ENCODE measurements at regions not wholly inside any gene's neighbourhood (a gene's known extent, or its start where the extent isn't known, plus 50 kb on each side); places are given as distances from the start of the nearest gene placed in this dataset.

DNA sequence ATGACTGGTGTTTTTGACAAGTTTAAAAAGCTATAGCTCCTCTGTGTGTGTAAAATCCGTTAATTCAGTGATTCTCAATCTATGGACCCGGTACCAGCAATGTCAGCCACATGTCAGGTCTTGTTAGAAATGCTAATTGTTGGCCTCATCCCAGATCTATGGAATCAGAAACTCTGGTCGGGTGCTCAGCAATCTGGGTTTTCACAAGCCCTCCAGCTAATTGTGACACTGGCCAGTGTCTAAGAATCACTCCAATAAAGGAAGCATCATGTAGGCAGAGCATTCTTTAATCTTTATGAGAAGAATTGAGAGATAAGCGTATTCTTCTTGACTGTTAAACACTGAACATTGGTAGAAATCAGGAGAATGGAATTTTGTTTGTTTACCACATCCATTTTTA, 1498.2 kb upstream of the TENM3 start:
- no peak for TF ChIP-seq ZNF274 (IDR thresholded peaks at IDR 0.05; ENCODE audit: low read depth, low read length)
- TF ChIP-seq YY1 (IDR thresholded peaks at IDR 0.05; ENCODE audit: insufficient read depth, insufficient read length) = no peak
- TF ChIP-seq SUZ12 (IDR thresholded peaks at IDR 0.05; ENCODE audit: extremely low read depth, insufficient read depth, insufficient read length) = no peak
- DNase-seq (ENCODE audit: low read depth, low spot score) = no peak
- no peak overlapping the region for H3K9ac ChIP-seq (ENCODE audit: insufficient read length, low read depth)

DNA sequence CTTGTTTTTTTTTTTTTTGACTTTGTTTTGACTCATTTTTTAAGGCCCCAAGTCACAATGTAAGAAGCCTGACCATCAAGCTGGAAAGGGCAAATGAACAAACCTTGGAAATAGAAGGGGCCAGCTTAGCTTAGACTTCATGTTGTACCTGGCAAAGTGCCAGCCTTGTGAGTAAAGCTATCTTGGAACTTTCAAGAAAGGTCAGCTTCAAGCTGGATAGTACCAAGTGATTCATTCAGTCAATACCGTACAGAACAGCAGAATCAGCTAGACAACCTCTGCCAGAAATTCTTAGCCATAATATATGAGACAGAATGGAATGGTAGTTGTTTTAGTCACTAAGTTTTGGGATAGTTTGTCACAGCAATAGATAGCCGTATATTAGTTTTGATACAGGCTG, 1492.2 kb upstream of the TENM3 start:
- Histone ChIP-seq H3K27me3 (ENCODE audit: insufficient read depth, insufficient read length) (no peaks in the 10 kb centered on the region), H3K4me3 (ENCODE audit: insufficient read length, low read depth) (no peak overlapping the region), H3K36me3 (ENCODE audit: insufficient read depth, insufficient read length, low read length) (no peaks in the 10 kb centered on the region), H3K4me1 (ENCODE audit: insufficient read depth, insufficient read length) (no peaks in the 10 kb centered on the region), H3K9me3 (ENCODE audit: insufficient read depth, low read length) (no peaks in the 10 kb centered on the region), H3K9ac (ENCODE audit: insufficient read length, low read depth) (no peak overlapping the region)
- DNase-seq (ENCODE audit: low read depth, low spot score) = no peak
- TF ChIP-seq ZNF274 (IDR thresholded peaks at IDR 0.05; ENCODE audit: low read depth, low read length) (no peak), SUZ12 (IDR thresholded peaks at IDR 0.05; ENCODE audit: extremely low read depth, insufficient read depth, insufficient read length) (no peak), YY1 (IDR thresholded peaks at IDR 0.05; ENCODE audit: insufficient read depth, insufficient read length) (no peak)

More for the DNA sequence above, 1498.2 kb upstream of the TENM3 start:
- Histone ChIP-seq H3K9me3 (ENCODE audit: insufficient read depth, low read length) (no peaks in the 10 kb centered on the region), H3K4me3 (ENCODE audit: insufficient read length, low read depth) (no peak overlapping the region), H3K27me3 (ENCODE audit: insufficient read depth, insufficient read length) (no peaks in the 10 kb centered on the region), H3K36me3 (ENCODE audit: insufficient read depth, insufficient read length, low read length) (no peaks in the 10 kb centered on the region), H3K4me1 (ENCODE audit: insufficient read depth, insufficient read length) (no peaks in the 10 kb centered on the region)

DNA sequence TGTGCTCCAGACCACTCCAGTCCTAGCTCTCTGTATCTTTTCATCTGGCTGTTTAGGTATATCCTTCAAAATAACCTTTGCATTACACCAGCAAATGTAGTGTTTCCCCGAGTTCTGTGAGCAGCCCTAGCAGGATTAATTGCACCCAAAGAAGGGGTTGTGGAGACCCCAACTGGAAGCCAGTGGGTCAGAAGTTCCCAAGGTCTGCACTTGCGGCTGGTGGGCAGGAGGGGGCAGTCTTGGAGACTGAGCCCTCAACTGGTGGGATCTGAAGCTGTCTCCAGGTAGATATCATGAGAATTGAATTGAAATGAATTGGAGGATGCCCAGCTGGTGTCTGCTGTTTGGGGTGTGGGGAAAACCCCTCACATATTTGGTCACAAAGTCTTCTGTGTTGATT, 1485.3 kb upstream of the TENM3 start:
- H3K4me1 ChIP-seq (ENCODE audit: insufficient read depth, insufficient read length) = no peaks in the 10 kb centered on the region
- TF ChIP-seq ZNF274 (IDR thresholded peaks at IDR 0.05; ENCODE audit: low read depth, low read length) (no peak), SUZ12 (IDR thresholded peaks at IDR 0.05; ENCODE audit: extremely low read depth, insufficient read depth, insufficient read length) (no peak), YY1 (IDR thresholded peaks at IDR 0.05; ENCODE audit: insufficient read depth, insufficient read length) (no peak)
- no peaks in the 10 kb centered on the region for H3K27me3 ChIP-seq (ENCODE audit: insufficient read depth, insufficient read length)
- no peaks in the 10 kb centered on the region for H3K9me3 ChIP-seq (ENCODE audit: insufficient read depth, low read length)
- DNase-seq (ENCODE audit: low read depth, low spot score) = no peak
- H3K4me3 ChIP-seq (ENCODE audit: insufficient read length, low read depth) = no peak overlapping the region
- H3K9ac ChIP-seq (ENCODE audit: insufficient read length, low read depth) = no peak overlapping the region
- H3K36me3 ChIP-seq (ENCODE audit: insufficient read depth, insufficient read length, low read length) = no peaks in the 10 kb centered on the region

DNA sequence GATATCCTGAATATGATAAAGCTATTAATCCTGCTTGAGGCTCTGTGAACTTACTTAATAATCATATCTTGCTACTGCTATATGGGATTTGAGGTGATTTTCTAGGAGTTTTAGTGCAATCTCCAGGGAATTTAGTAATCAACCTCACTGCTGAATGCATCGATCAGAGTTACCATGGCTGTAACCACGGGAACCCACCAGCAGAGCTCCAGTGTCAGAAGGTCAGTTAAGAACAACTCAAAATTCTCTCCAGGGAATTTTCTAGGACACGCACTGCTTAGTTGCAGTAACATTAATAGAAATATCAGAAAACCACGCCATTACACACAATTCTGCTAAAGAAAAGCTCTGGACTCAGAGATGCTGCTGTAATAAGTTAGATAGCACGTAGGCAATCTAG, 1477.2 kb upstream of the TENM3 start:
- no peak for DNase-seq (ENCODE audit: low read depth, low spot score)
- no peaks in the 10 kb centered on the region for H3K27me3 ChIP-seq (ENCODE audit: insufficient read depth, insufficient read length)
- no peak for TF ChIP-seq ZNF274 (IDR thresholded peaks at IDR 0.05; ENCODE audit: low read depth, low read length)
- no peak for TF ChIP-seq YY1 (IDR thresholded peaks at IDR 0.05; ENCODE audit: insufficient read depth, insufficient read length)
- no peak for TF ChIP-seq SUZ12 (IDR thresholded peaks at IDR 0.05; ENCODE audit: extremely low read depth, insufficient read depth, insufficient read length)
- no peaks in the 10 kb centered on the region for H3K4me1 ChIP-seq (ENCODE audit: insufficient read depth, insufficient read length)
- H3K36me3 ChIP-seq (ENCODE audit: insufficient read depth, insufficient read length, low read length) = no peaks in the 10 kb centered on the region
- H3K9ac ChIP-seq (ENCODE audit: insufficient read length, low read depth) = no peak overlapping the region
- H3K9me3 ChIP-seq (ENCODE audit: insufficient read depth, low read length) = peaks cover 9% of the 10 kb centered on the region
- no peak overlapping the region for H3K4me3 ChIP-seq (ENCODE audit: insufficient read length, low read depth)

DNA sequence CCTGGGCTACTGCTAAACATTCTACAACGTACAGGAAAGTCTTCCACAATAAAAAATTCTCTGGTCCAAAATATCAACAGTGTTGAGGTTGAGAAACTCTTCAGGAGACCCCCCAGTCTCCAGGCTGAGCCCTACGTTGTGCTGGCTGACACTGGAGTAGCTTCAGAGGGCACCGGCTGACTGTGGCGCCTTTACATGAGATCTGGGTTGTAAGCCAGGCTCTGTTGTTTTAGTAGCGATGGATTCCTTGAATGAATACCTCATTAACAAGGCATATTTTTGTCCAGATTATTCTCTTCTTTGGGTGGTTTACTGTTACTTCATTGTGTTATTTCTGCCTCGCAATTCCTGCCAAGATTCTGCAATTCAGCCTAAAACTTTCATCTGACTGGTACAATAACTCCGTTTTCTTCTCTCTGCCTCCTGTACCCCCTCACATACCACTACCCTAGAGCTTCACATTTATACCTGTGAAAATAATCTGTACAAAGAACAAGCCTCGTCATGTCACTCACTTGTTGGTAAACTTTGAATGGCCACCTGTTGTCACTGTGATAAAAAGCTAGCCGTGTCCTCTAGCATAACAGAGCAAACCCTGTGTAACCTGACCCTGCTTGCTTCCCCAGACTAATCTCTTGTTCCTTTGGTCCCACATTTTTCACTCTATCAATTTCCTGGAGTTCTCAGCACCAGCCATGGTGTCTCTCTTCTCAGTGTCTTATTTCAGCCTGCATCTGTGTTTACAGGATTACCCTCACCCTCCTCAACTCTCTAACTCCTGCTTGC, 1476.1 kb upstream of the TENM3 start:
- Histone ChIP-seq H3K9ac (ENCODE audit: insufficient read length, low read depth) (no peak overlapping the region), H3K4me3 (ENCODE audit: insufficient read length, low read depth) (no peak overlapping the region), H3K27me3 (ENCODE audit: insufficient read depth, insufficient read length) (no peaks in the 10 kb centered on the region), H3K9me3 (ENCODE audit: insufficient read depth, low read length) (peaks cover 9% of the 10 kb centered on the region), H3K4me1 (ENCODE audit: insufficient read depth, insufficient read length) (no peaks in the 10 kb centered on the region), H3K36me3 (ENCODE audit: insufficient read depth, insufficient read length, low read length) (no peaks in the 10 kb centered on the region)
- no peak for DNase-seq (ENCODE audit: low read depth, low spot score)
- no peak for TF ChIP-seq SUZ12 (IDR thresholded peaks at IDR 0.05; ENCODE audit: extremely low read depth, insufficient read depth, insufficient read length)
- TF ChIP-seq ZNF274 (IDR thresholded peaks at IDR 0.05; ENCODE audit: low read depth, low read length) = no peak
- no peak for TF ChIP-seq YY1 (IDR thresholded peaks at IDR 0.05; ENCODE audit: insufficient read depth, insufficient read length)

DNA sequence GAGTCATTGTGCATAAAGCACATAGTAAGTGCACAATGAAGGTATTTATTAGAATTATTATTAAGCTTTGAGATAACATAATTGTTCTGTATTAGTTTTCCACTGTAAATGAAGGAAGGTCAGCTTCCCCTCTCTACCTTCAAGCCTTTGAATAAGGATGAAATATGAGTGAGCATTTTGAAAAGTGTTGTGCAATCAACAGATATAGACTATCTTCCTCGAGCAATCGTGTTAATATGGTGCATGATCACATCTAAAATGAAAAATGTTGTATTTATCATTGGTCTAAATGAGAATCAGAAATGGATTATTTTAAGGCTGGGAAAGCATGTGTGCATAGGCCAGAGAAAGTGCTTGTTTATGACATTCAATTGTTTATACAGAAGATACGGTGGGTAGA, 1474.6 kb upstream of the TENM3 start:
- Histone ChIP-seq H3K27me3 (ENCODE audit: insufficient read depth, insufficient read length) (no peaks in the 10 kb centered on the region), H3K9ac (ENCODE audit: insufficient read length, low read depth) (no peak overlapping the region), H3K36me3 (ENCODE audit: insufficient read depth, insufficient read length, low read length) (no peaks in the 10 kb centered on the region), H3K9me3 (ENCODE audit: insufficient read depth, low read length) (peaks cover 9% of the 10 kb centered on the region), H3K4me3 (ENCODE audit: insufficient read length, low read depth) (no peak overlapping the region), H3K4me1 (ENCODE audit: insufficient read depth, insufficient read length) (no peaks in the 10 kb centered on the region)
- DNase-seq (ENCODE audit: low read depth, low spot score) = no peak
- no peak for TF ChIP-seq YY1 (IDR thresholded peaks at IDR 0.05; ENCODE audit: insufficient read depth, insufficient read length)
- no peak for TF ChIP-seq ZNF274 (IDR thresholded peaks at IDR 0.05; ENCODE audit: low read depth, low read length)

DNA sequence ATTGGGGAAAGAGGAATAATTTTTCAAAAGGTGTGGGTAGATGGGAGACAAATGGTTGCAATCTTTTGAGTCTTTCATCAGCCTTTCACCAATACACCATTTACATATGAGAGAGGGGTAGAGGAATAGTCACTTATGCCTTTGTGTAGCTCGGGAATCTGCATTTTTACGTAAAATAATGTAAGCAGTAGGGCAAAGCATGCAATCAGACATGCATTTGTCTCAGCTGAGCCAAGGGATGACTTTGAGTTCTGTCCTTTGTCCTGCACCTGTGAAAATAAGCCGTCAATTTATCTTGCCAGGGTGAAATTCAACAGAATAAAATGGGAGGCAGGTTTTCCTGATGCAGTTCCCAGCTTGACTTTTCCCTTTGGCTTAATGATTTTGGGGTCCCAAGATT, 1473.4 kb upstream of the TENM3 start:
- Histone ChIP-seq H3K27me3 (ENCODE audit: insufficient read depth, insufficient read length) (no peaks in the 10 kb centered on the region), H3K4me3 (ENCODE audit: insufficient read length, low read depth) (no peak overlapping the region), H3K9me3 (ENCODE audit: insufficient read depth, low read length) (peaks cover 9% of the 10 kb centered on the region), H3K36me3 (ENCODE audit: insufficient read depth, insufficient read length, low read length) (no peaks in the 10 kb centered on the region), H3K9ac (ENCODE audit: insufficient read length, low read depth) (no peak overlapping the region), H3K4me1 (ENCODE audit: insufficient read depth, insufficient read length) (no peaks in the 10 kb centered on the region)
- no peak for DNase-seq (ENCODE audit: low read depth, low spot score)
- TF ChIP-seq YY1 (IDR thresholded peaks at IDR 0.05; ENCODE audit: insufficient read depth, insufficient read length) (no peak), ZNF274 (IDR thresholded peaks at IDR 0.05; ENCODE audit: low read depth, low read length) (no peak), SUZ12 (IDR thresholded peaks at IDR 0.05; ENCODE audit: extremely low read depth, insufficient read depth, insufficient read length) (no peak)

Measured in NT2/D1 (cell line).